Eye (tissue), 1 donor: ENCODE measurements at regions not wholly inside any gene's neighbourhood (a gene's known extent, or its start where the extent isn't known, plus 50 kb on each side); places are given as distances from the start of the nearest gene placed in this dataset.
A peak's percentile ranks its signal among the peaks of the same experiment; 100 is the strongest.
"Not testable (repeated sequence)": the region's sequence is repeated elsewhere in the genome, so short reads cannot be mapped to it uniquely, and the experiment has no call there.

Experiments
- DNase-seq: peaks from one replicate; pipeline ENCODE4 v3.0.0-alpha.2; 2015

DNA sequence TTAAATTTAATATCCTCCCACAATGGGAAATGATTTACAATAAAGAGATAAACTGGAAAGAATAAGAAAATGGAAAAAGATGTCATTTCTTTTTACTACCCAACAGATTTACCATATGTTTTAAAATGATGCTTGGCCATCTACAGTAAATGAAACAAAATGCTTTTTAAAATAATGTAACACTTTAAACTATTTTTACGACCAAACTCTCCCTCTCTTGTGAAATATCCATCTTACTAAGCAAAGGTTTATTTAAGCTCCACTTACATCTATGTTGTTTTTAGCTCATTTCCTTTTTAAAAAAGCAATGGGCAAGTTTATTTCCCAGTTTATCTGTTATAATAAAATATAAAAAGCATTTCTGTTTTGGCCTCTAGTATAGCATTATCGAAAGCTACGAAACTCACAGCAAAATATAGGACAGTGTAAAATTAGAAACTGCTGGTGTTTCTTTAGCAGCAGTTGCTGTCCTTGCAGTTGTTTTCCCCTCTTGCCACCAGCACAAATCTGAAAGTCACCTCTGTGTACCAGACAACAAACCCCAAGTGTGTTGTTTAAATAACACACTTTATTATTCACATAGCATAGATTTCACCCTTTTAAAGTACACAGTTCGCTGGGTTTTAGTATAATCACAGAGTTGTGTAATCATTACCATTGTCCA lies 195.1 kb downstream of the CDRT15L2 start:
- no peak for DNase-seq

DNA sequence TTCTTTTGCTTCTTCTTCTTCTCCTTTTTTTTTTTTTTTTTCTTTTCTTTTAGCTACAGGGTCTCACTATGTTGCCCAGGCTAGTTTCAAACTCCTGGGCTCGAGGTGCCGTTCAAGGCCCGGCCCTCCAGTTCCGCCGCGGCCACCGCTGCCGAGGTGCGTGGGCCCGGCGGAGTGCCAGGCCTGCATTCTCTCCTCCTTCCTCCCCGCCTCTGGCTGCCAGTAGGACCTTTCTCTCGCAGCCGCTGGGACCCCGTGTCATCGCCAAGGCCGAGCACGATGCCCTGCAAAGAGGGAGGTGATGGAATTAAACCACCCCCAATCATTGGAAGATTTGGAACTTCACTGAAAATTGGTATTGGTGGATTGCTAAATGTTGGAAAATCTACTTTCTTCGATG lies 195.8 kb downstream of the CDRT15L2 start:
- DNase-seq = no peak

DNA sequence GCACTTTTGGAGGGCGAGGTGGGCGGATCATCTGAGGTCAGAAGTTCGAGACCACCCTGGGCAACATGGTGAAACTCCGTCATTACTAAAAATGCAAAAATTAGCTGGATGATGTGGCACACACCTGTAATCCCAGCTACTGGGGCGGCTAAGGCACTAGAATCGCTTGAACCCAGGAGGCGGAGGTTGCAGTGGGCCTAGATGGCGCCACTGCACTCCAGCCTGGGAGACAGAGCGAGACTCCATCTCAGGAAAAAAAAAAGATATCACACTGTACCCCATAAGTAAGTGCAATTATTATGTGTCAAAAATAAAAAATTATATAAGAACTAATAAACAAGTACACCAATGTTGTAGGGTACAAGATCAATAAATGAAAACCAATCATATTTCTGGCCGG lies 200.0 kb downstream of the CDRT15L2 start:
- no peak for DNase-seq

DNA sequence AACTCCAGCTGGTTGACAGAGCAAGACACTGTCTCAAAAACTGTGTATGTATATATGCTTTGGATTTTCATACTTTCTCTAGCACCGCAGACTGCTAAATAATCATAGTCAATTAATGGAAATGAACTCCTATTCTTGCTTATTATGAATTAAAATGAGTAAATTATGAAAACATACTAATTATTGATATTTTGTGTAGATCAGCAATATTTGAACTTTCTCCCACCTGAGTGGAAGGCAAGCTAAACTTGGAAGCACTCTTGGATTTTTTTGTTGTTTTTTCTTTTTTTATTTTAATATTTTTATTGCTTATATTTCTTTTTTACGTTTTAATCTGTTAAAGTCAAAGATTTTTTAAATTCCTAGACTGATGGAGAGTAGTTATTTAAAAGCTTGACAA lies 201.7 kb downstream of the CDRT15L2 start:
- no peak for DNase-seq

DNA sequence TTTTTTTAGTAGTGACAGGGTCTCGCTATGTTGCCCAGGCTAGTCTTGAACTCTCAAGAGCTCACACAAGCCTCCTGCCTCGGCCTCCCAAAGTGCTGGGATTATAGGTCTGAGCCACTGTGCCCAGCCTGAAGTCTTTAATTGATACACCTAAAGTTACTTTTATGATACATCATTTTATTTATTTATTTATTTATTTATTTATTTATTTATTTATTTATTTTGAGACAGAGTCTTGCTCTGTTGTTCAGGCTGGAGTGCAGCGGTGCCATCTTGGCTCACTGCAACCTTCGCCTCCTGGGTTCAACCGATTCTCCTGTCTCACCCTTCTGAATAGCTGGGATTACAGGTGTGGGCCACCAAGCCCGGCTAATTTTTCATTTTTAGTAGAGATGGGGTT lies 202.3 kb downstream of the CDRT15L2 start:
- DNase-seq = not testable (repeated sequence)

DNA sequence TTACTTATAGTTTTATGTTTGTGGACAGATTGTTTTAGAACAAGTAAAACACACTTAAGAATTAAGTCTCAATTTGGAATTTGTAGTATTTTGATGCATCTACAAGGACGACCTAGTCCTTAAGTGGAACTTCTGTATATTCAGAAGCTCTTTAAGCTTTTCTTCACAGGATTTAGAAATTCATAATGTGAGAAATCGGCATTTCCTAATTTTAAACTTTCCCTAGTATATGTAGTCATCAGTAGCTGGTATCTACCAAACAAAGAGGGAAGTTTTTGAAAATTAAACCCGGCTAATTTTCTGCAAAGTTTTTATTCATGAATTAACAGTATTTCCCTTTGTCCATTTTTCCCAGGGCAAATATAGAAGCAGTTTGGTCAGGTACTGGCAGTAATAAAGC lies 203.6 kb downstream of the CDRT15L2 start:
- DNase-seq = no peak

DNA sequence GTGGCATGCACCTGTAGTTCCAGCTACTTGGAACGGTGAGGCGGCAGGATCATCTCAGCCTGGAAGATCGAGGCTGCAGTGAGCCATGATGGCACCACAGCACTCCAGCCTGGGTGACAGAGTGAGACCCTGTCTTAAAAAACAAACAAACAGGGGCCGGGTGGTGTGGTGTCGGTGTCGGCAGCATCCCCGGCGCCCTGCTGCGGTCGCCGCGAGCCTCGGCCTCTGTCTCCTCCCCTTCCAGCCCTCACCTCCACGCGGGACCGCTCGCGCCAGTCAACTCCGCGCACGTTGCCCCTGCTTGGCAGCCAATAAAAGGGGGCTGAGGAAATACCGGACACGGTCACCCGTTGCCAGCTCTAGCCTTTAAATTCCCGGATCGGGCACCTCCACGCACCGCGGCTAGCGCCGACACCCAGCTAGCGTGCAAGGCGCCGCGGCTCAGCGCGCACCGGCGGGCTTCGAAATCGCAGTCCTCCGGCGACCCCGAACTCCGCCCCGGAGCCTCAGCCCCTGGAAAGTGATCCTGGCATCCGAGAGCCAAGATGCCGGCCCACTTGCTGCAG lies 204.7 kb downstream of the CDRT15L2 start:
- no peak for DNase-seq

DNA sequence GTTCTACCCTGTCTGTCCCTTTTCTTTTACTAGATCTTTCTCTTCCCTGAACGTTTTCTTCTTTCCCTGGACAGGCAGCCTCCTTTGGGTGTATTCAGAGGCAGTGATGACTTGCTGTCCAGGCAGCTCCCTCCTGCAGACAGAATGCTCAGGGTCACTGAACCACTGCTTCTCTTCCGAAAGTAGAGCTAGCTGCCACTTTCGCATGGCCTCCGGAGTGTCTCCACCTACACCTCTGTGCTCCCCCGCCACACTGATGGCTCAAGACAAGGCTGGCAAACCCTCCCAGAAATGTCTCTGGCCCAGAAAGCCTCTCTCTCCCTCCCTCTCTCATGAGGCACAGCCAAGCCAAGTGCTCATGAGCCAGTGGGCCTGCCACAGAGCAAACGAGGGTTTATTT lies 207.8 kb downstream of the CDRT15L2 start:
- no peak for DNase-seq

DNA sequence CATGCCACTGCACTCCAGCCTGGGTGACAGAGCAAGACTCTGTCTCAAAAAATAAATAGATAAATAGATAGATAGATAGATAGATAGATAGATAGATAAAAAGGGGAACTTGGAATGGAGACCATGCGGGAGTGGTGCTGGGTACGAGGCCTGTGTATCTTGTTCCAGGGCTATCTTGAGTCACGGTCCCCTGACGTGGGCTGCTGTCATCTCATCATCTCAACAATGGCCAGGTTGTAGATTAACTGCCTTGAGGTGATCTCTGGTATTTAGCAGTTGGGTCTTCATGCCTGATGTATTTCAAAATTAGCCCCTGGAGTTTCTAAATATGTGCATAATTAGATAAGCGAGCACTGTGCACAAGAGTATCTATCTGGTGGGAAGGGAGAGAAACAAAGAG lies 212.1 kb downstream of the CDRT15L2 start:
- DNase-seq = no peak

DNA sequence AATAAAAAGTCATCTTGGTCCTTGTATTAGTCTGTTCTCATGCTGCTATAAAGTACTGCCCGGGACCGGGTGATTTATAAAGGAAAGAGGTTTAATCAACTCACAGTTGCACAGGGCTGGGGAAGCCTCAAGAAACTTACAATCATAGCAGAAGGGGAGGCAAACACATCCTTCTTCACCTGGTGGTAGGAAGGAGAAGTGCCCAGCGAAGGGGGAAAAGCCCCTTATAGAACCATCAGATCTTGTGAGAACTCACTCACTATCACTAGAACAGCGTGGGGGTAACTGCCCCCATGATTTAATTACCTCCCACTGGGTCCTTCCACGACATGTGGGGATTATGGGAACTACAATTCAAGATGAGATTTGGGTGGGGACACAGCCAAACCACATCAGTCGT lies 215.0 kb downstream of the CDRT15L2 start:
- DNase-seq = not testable (repeated sequence)

DNA sequence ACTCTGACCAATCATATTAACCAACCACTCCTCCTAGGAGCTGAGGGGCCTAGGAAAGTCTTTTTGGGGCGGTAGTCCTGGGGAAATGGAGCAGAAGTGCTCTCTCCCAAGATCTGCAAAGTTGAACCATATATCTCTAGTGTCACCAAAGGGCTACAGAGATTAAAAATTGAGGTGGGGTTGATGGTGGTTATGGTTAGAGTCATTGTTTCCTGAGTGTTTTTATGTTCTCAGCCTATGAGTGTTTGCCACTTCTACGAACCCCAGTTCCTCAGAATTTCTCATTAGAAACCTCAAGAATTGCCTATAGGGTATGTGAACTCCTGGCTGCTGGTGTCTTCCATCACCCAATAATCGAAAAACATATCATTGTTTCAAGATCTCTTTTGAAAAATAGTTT lies 217.8 kb downstream of the CDRT15L2 start:
- DNase-seq = no peak

DNA sequence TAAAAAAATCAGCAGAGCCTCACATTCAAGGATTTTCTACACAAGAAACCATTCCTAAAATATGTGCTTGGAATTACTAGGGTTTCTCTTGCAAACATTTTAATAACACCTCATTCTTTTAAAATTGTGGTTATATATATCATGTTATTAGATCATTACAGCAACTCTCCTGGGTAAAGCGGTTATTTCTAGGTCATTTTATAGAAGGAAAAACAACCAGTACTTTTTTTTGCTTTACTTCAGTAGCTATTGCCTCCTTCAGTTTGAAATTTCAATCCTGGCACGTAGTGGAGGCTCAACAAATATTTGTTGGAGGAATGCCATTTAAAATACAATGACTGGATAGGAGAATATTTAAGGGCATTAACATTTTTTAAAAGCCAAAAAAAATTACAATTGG lies 220.6 kb downstream of the CDRT15L2 start:
- DNase-seq = no peak

DNA sequence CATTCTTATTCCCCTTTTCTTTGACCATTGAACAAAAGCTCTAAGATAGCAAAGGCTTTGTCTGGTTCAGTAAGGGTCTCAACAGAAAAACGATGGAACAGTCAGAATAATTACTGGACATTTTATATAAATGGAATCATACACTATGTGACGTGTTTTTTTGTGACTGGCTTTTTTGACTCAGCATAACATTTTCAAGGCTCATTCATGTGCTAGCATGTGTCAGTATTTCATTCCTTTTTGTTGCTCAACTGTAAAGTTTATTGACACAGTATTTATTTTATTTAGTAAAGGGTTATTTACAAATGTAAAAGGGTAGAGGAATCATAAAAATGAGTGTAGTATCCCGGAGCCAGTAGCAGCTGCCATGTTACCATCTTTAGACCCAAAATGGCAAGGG lies 226.2 kb downstream of the CDRT15L2 start:
- DNase-seq = no peak

DNA sequence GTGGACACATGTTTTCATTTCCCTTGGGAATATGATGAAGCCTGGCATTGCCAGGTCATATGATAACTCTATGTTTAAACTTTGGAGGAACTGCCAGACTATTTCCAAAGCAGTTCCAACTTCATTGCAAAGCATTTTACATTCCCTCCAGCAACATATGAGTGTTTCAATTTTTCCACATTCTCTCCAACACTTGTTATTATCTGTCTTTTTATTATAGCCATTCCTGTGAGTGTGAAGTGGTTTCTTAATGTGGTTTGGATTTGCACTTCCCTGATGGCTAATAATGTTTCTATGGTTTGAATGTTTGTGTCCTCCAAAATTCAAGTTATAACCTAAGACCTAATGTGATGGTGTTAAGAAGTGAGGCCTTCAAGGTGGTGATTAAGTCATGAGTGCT lies 228.0 kb downstream of the CDRT15L2 start:
- DNase-seq = not testable (repeated sequence)

DNA sequence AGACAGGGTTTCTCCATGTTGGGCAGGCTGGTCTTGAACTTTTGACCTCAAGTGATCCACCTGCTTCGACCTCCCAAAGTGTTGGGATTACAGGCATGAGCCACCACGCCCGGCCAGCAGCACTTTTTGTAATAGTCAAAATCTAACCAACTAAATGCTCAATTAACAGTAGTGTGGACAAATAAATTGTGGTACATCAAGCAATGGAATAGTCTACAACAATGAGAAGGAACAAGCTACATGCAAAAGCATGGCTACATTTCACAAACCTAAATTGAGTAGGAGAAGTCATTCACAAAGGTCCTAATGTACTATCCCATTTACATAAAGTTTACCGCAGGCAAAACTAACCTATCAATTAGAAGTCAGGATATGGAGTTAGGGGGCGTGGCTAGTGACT lies 227.4 kb downstream of the USP22 start:
- DNase-seq = not testable (repeated sequence)

DNA sequence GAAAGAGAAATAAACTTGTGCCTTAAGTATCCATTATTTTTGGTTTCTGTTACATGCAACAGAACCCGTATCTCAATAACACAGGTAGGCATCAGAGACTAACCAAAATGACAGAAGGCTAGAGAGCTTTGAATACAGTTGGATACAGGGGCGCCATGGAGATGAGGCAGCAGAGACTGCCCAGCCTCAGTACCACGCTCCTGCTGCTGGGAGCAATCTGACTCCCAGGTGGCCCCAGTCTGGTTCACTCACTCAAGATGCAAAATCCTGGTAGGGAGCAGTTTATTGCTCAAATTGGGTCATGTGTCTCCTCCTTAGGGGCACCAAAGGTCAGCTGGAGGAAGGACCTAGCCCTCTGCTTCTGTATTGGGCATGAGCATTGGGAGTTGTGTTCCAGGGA lies 218.9 kb downstream of the USP22 start:
- DNase-seq = no peak

DNA sequence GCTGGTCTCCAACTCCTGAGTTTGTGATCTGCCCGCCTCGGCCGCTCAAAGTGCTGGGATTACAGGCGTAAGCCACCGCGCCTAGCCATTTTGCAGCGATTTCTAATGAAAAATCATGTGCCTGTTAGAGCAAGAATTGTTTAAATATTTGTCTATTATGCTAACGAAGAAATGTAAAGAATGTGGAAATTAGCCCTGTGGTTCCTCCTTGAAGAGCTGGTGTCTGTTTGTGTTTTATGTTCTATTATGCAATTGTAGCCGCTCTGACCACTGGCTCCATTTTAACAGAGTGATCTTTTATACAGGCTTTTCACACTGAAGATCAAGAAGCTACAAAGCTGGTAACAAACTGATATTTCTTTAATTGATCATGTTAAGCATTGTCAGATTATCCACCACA lies 217.3 kb downstream of the USP22 start:
- no peak for DNase-seq

DNA sequence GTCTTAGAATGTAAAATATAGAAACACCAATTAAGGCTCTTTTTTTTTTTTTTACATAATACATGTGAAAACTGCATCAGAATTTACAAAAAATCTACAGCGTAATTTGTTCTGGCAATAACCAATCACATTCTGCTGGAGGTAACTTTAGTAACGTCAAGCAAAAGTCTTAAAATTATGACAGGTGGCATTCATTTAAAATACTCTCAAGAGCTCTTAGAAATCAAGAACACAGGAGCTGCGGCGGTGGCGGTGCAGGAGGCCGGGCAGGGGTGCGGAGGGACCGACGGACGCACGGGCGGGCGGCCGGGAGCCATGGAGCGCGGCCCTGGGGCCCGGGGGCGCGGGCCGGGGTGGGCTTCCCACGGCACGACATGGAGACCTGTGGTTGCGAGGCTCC lies 202.4 kb downstream of the USP22 start:
- peak; percentile 35 for DNase-seq

DNA sequence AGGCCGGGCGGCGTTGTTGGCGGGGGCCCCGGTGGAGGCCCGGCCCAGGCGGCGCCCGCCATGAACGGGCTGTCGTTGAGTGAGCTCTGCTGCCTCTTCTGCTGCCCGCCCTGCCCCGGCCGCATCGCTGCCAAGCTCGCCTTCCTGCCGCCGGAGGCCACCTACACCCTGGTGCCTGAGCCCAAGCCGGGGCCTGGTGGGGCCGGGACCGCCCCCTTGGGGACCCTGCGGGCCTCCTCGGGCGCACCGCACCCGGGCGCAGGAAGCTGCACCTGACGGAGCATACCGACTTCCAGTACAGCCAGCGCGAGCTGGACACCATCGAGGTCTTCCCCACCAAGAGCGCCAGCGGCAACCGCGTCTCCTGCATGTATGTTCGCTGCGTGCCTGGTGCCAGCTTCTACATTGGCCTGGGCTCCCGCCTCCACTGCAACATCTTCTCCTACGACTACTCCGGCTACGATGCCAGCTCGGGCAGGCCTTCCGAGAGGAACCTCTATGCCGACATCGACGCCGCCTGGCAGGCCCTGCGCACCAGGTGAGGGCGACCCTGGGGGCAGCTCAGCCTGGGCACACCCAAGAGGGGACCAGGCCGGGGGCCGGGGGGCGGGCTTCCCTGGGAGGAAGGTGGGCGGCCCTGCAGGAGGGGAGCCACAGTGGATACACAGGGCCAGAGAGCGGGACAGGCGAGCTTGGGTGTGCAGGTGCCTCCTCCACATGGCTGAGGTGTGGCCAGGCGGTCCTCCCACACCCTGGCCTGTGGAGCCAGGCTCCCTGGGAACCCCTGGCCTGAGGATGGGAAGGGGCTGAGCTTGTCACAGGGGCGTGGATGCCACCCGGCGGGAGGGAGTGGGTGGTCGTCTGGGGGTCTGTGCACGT lies 201.6 kb downstream of the USP22 start:
- DNase-seq = not testable (repeated sequence)

DNA sequence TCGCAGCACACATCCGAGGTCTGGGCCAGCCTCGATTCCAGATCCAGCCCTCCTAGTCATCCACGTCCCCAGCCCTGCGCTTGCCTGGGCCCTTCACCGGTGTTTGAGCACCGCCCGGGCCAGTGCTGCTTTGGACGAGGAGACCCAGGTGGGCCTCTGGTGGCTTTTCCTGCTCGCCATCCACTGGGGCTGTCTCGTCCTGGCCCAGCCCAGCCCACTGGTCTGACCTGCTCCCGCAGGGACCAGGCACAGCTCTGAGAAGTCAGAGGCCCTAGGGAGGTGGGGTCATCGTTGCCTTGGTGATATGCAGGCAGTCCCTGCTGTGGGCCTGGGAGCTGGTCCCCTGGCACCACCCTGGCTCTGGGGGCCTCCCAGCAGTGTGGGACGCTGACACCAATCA lies 200.8 kb downstream of the USP22 start:
- not testable (repeated sequence) for DNase-seq

DNA sequence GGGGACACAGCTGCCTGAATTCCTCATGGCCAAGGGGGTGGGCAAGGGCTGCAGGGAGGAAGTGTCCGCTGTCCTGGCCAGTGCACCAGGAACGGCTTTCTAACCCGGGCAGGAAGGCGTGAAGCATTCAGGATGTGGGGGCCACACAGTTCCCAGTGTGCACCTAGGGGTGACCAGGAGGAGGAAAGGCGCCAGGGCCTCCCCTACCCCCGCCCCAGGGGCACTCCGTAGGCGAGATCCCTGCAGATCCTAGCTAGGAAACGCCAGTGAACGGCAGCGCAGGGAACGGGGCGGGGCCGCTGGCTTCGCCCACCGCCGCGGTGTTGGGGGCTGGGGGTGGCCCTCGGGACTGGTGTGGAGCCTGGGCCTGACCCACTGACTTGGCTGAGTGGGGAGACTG lies 199.6 kb downstream of the USP22 start:
- DNase-seq = not testable (repeated sequence)

DNA sequence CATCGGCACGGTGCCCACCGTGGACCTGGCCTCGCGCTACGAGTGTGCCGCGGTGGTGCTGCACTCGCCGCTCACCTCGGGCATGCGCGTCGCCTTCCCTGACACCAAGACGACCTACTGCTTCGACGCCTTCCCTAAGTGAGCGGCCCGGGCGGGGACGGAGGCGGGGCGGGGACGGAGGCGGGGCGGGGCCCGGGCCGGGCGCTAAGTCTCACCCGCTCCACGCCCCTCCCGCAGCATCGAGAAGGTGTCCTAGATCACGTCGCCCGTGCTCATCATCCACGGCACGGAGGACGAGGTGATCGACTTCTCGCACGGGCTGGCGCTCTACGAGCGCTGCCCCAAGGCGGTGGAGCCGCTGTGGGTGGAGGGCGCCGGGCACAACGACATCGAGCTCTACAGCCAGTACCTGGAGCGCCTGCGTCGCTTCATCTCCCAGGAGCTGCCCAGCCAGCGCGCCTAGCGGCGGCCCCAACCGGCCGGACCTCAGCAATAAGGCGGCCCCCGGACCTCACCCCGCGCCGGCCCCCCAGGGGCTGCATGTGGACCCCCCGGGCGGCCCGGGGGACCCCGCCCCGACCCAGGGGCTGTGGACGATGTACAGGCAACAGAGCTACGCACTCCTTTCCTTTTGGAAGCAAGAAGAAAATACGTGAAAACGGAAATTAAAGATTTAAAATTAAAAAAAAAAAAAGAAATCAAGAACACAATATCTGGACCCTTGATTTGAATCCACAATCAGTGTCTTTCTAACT lies 198.8 kb downstream of the USP22 start:
- DNase-seq = peak; percentile 68

DNA sequence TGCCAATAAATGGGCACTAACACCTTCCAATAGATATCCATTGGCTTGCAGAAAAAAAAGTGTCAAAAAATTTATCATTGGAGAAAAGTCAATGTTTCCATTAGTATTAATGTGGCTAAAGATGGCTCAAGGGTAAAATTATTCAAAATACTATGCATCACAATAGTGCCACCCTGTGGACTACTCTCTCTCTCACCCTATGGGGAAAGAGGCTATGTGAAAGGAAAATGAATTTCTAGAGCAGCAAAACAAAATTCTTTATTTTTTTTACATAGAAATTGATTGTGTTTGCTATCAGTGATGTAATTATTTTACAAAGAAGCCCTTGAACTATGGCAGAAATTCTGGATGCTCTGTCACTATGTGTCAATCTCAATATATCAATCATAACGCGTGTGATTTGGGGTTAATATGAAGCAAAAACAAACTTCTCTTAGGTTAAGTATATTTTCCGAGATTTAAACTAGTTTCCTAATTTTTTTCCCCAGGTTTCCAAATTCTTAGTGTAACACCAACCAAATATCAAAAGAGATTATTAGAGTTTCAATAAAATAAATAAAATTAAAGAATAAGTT lies 193.9 kb downstream of the USP22 start:
- not testable (repeated sequence) for DNase-seq
